ENCODE measurements at regions not wholly inside any gene's neighbourhood (a gene's known extent, or its start where the extent isn't known, plus 50 kb on each side); places are given as distances from the start of the nearest gene placed in this dataset.

GRCh38 chr14:101480022-101480746 is 81.1 kb upstream of the DIO3 start:
- DNase-seq (ENCODE audit: extremely low read depth, insufficient read length): no peak
- no peaks in the 10 kb centered on the region for H3K27me3 ChIP-seq (replicated peaks; ENCODE audit: control insufficient read depth, insufficient read depth, low read length)
- H3K36me3 ChIP-seq (ENCODE audit: control insufficient read depth, insufficient read depth, low read length): no peaks in the 10 kb centered on the region
- no peak for TF ChIP-seq CTCF (IDR thresholded peaks at IDR 0.05; ENCODE audit: insufficient read depth, low read length, poor library complexity, severe bottlenecking)
- no peak overlapping the region for H3K4me3 ChIP-seq (replicated peaks; ENCODE audit: low read depth, low read length)

GRCh38 chr14:101480747-101481530 is 80.4 kb upstream of the DIO3 start:
- Histone ChIP-seq H3K36me3 (ENCODE audit: control insufficient read depth, insufficient read depth, low read length) (no peaks in the 10 kb centered on the region), H3K4me3 (replicated peaks; ENCODE audit: low read depth, low read length) (no peak overlapping the region), H3K27me3 (replicated peaks; ENCODE audit: control insufficient read depth, insufficient read depth, low read length) (no peaks in the 10 kb centered on the region)
- DNase-seq (ENCODE audit: extremely low read depth, insufficient read length): no peak
- TF ChIP-seq CTCF (IDR thresholded peaks at IDR 0.05; ENCODE audit: insufficient read depth, low read length, poor library complexity, severe bottlenecking): no peak

GRCh38 chr14:101481557-101481956 is 79.7 kb upstream of the DIO3 start:
- Histone ChIP-seq H3K4me3 (replicated peaks; ENCODE audit: low read depth, low read length) (no peak overlapping the region), H3K36me3 (ENCODE audit: control insufficient read depth, insufficient read depth, low read length) (no peaks in the 10 kb centered on the region), H3K27me3 (replicated peaks; ENCODE audit: control insufficient read depth, insufficient read depth, low read length) (no peaks in the 10 kb centered on the region)
- TF ChIP-seq CTCF (IDR thresholded peaks at IDR 0.05; ENCODE audit: insufficient read depth, low read length, poor library complexity, severe bottlenecking): no peak
- DNase-seq (ENCODE audit: extremely low read depth, insufficient read length): no peak

- H3K36me3 ChIP-seq (ENCODE audit: control insufficient read depth, insufficient read depth, low read length): no peaks in the 10 kb centered on the region
- H3K27me3 ChIP-seq (replicated peaks; ENCODE audit: control insufficient read depth, insufficient read depth, low read length): no peaks in the 10 kb centered on the region
- H3K4me3 ChIP-seq (replicated peaks; ENCODE audit: low read depth, low read length): no peak overlapping the region
- no peak for TF ChIP-seq CTCF (IDR thresholded peaks at IDR 0.05; ENCODE audit: insufficient read depth, low read length, poor library complexity, severe bottlenecking)
- no peak for DNase-seq (ENCODE audit: extremely low read depth, insufficient read length)
Measured at GRCh38 chr14:101482066-101482465, 79.2 kb upstream of the DIO3 start.

GRCh38 chr14:101483829-101484228 is 77.5 kb upstream of the DIO3 start:
- no peaks in the 10 kb centered on the region for H3K27me3 ChIP-seq (replicated peaks; ENCODE audit: control insufficient read depth, insufficient read depth, low read length)
- DNase-seq (ENCODE audit: extremely low read depth, insufficient read length): no peak
- no peak for TF ChIP-seq CTCF (IDR thresholded peaks at IDR 0.05; ENCODE audit: insufficient read depth, low read length, poor library complexity, severe bottlenecking)
- H3K36me3 ChIP-seq (ENCODE audit: control insufficient read depth, insufficient read depth, low read length): no peaks in the 10 kb centered on the region
- no peak overlapping the region for H3K4me3 ChIP-seq (replicated peaks; ENCODE audit: low read depth, low read length)
